Osteocyte (in vitro differentiated cells): ENCODE measurements at regions not wholly inside any gene's neighbourhood (a gene's known extent, or its start where the extent isn't known, plus 50 kb on each side); places are given as distances from the start of the nearest gene placed in this dataset.
A peak's percentile ranks its signal among the peaks of the same experiment; 100 is the strongest.

Source experiments
- DNase-seq: peaks from one replicate; pipeline ENCODE4 v3.0.0; 2021; ENCODE audit warnings: mixed read lengths; ENCODE audit not compliant: unreplicated experiment; ENCODE audit errors: extremely low spot score
- H3K27ac Mint-ChIP-seq: one replicate; pipeline ENCODE4 v1.8.0; 2021; ENCODE audit warnings: mild to moderate bottlenecking, mixed read lengths; ENCODE audit not compliant: unreplicated experiment
- H3K27me3 Mint-ChIP-seq: one replicate; pipeline ENCODE4 v1.8.0; 2021; ENCODE audit warnings: mixed read lengths; ENCODE audit not compliant: unreplicated experiment
- H3K36me3 Mint-ChIP-seq: one replicate; pipeline ENCODE4 v1.8.0; 2021; ENCODE audit warnings: mixed read lengths; ENCODE audit not compliant: unreplicated experiment
- H3K4me1 Mint-ChIP-seq: one replicate; pipeline ENCODE4 v1.8.0; 2021; ENCODE audit warnings: mixed read lengths; ENCODE audit not compliant: unreplicated experiment
- H3K4me3 Mint-ChIP-seq: one replicate; pipeline ENCODE4 v1.8.0; 2021; ENCODE audit warnings: mild to moderate bottlenecking, moderate library complexity, mixed read lengths; ENCODE audit not compliant: unreplicated experiment
- H3K9me3 Mint-ChIP-seq: one replicate; pipeline ENCODE4 v1.8.0; 2021; ENCODE audit warnings: mixed read lengths; ENCODE audit not compliant: unreplicated experiment
- TF ChIP-seq, protein P1 (sequence below): fragments of 200-600 bp; sonication (generic); IDR thresholded peaks from 2 replicates; pipeline ENCODE4 v1.5.0; 2021; ENCODE audit warnings: antibody characterized with exemption, mild to moderate bottlenecking, moderate library complexity

DNA sequence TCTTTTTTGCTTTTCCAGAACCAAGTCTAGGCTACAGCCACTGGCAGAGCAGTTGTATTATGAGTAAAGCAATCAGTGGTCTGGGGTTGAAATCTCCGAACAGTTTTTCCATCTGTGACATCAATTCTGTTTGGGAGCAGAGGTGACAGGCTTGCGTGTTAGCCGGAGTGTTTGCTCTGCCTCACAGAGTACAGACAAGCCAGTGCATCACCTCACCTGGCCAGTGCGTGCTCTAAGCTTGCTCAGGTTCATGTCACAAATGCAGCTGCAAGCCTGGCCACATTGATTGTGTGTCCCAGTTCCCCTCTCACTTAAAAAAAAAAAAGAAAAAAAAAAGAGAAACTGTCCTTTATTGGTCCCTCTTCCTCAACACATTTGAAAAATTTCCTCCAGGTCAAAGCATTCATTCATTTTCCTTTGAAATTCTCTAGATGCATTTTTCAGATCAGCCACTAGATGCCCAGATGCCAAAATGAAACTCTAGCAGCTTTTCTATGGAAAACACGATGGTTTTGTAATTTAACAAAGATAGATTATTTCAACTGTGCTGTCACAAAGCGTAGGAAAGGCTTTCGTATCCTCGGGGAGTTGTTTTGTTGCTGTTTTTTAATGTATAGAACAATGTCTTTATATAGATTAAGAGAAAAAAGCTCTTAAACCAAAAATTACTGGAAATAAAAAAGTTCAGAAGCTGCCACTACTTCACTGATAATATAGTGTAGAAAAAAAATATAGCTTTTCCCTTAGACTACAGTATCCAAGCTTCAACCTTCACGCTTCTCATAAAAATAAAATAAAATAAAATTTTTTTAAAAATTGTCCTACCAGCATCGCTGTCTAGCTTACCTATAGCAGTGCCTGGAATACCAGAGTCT, 585.5 kb downstream of the TLE1 start:
- Mint-ChIP-seq H3K4me3 (no peak overlapping the region), H3K4me1 (peaks cover 9% of the 10 kb centered on the region), H3K9me3 (peaks cover 9% of the 10 kb centered on the region), H3K36me3 (no peaks in the 10 kb centered on the region), H3K27ac (no peak overlapping the region), H3K27me3 (no peaks in the 10 kb centered on the region)
- DNase-seq: no peak
- TF ChIP-seq, protein P1, sequence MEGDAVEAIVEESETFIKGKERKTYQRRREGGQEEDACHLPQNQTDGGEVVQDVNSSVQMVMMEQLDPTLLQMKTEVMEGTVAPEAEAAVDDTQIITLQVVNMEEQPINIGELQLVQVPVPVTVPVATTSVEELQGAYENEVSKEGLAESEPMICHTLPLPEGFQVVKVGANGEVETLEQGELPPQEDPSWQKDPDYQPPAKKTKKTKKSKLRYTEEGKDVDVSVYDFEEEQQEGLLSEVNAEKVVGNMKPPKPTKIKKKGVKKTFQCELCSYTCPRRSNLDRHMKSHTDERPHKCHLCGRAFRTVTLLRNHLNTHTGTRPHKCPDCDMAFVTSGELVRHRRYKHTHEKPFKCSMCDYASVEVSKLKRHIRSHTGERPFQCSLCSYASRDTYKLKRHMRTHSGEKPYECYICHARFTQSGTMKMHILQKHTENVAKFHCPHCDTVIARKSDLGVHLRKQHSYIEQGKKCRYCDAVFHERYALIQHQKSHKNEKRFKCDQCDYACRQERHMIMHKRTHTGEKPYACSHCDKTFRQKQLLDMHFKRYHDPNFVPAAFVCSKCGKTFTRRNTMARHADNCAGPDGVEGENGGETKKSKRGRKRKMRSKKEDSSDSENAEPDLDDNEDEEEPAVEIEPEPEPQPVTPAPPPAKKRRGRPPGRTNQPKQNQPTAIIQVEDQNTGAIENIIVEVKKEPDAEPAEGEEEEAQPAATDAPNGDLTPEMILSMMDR: peak; percentile 63

DNA sequence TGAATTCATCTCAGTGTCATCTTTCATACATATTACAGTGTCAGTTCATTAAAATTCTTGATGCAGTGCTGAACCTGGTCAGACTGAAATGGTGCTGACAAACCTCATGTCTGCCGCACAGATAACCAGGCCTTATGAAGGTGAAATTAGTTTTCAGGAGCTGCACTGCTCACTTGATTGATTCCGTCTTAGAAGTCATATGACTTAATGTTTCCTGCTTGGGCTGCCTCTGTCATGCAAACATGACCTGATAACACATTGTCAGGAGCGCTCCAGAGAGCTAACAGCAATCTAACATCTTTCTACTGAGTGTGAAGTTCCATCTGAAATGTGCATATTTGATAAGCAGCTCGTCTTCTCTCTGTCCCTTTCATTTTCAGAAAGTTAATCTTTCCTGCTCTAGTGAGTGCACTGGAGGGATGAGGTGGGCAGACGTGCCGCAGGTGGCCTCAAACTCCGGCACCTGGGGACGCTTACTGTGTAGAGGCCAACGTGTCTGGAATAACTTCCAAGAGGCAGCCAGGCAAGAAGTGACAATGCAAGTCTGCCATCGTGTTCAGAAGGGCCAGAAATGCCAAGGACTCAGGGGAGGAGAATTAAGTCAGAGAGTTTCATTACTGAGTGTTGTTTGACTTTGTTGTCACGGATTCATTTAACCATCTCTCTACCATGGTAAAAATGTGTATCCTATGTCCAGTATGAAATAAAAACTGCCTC, 592.1 kb downstream of the TLE1 start:
- TF ChIP-seq, protein P1: no peak
- no peak overlapping the region for H3K4me3 Mint-ChIP-seq
- peaks cover 4% of the 10 kb centered on the region for H3K36me3 Mint-ChIP-seq
- peaks cover 23% of the 10 kb centered on the region for H3K9me3 Mint-ChIP-seq
- peaks cover 2% of the 10 kb centered on the region for H3K4me1 Mint-ChIP-seq
- no peaks in the 10 kb centered on the region for H3K27me3 Mint-ChIP-seq
- no peak overlapping the region for H3K27ac Mint-ChIP-seq
- DNase-seq: no peak

DNA sequence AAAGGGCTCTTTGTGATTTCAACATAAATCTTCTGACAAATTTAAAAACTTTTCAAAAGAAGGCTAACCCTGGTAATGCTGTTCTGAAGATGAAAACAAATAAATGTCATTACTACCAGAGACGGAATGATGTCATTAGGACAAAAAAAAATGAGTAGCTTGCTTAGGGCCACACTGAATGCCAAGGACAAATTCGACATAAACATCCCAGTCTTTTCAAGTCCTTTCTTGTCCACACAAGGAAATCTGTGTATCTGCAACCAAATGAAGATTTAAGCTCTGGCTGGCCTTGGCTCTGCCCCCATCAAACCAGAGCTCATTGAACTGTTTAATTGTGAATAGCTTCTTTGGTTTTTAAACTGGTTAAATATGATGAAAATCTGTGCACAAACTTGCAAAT, 592.7 kb downstream of the TLE1 start:
- DNase-seq: no peak
- no peak overlapping the region for H3K27ac Mint-ChIP-seq
- peaks cover 23% of the 10 kb centered on the region for H3K9me3 Mint-ChIP-seq
- TF ChIP-seq, protein P1: no peak
- H3K36me3 Mint-ChIP-seq: peaks cover 4% of the 10 kb centered on the region
- no peaks in the 10 kb centered on the region for H3K27me3 Mint-ChIP-seq
- no peaks in the 10 kb centered on the region for H3K4me1 Mint-ChIP-seq
- H3K4me3 Mint-ChIP-seq: no peak overlapping the region

DNA sequence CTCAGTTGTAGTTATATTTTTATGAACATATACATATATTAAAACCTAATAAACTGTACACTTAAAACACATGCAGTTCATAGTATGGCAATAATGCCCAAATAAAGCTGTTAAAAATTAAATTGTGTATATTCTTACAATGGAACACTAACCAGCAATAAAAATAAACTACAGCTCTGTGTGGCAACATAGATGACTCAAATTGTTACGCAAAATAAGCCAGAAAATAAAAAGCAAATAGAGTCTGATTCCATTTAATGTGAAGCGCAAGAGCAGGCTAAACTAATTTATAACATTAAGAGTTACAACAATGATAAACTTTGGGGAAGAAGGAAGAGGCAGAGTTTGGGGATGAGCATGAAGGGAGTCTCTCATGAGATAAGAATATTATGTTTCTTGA, 597.3 kb downstream of the TLE1 start:
- TF ChIP-seq, protein P1: no peak
- no peak for DNase-seq

DNA sequence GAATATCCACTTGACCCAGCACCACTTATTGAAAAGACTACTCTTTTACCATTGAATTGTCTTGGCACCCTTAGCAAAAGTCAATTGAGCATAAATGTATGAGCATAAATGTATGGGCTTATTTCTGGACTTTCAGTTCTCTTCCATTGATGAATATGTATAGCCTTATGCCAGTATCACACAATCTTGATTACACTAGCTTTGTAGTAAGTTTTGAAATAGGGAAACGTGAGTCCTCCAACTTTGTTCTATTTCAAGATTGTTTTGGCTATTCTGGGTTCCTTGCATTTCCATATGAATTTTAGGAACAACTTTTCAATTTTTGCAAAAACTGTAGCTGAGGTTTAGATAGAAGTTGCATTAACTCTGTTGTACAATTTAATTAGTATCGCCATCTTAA, 601.0 kb downstream of the TLE1 start:
- peaks cover 2% of the 10 kb centered on the region for H3K36me3 Mint-ChIP-seq
- H3K27me3 Mint-ChIP-seq: no peaks in the 10 kb centered on the region
- no peak overlapping the region for H3K27ac Mint-ChIP-seq
- H3K4me1 Mint-ChIP-seq: peaks cover 4% of the 10 kb centered on the region
- no peak for DNase-seq
- peaks cover 7% of the 10 kb centered on the region for H3K9me3 Mint-ChIP-seq
- H3K4me3 Mint-ChIP-seq: no peak overlapping the region
- TF ChIP-seq, protein P1: no peak

More for the DNA sequence above, 597.3 kb downstream of the TLE1 start:
- no peaks in the 10 kb centered on the region for H3K27me3 Mint-ChIP-seq
- peaks cover 11% of the 10 kb centered on the region for H3K9me3 Mint-ChIP-seq
- H3K27ac Mint-ChIP-seq: no peak overlapping the region
- H3K4me1 Mint-ChIP-seq: no peaks in the 10 kb centered on the region
- H3K4me3 Mint-ChIP-seq: no peak overlapping the region
- peaks cover 4% of the 10 kb centered on the region for H3K36me3 Mint-ChIP-seq
